Astrocyte (in vitro differentiated cells and primary cell): ENCODE measurements at regions not wholly inside any gene's neighbourhood (a gene's known extent, or its start where the extent isn't known, plus 50 kb on each side); places are given as distances from the start of the nearest gene placed in this dataset.

Source experiments
- CTCF ChIP-seq: IDR thresholded peaks from 2 replicates; pipeline ENCODE4 v1.5.1; 2011; ENCODE audit warnings: low read depth, mild to moderate bottlenecking, inconsistent platforms, low read length, moderate library complexity; ENCODE audit not compliant: insufficient read depth
- EZH2 ChIP-seq: IDR thresholded peaks from 2 replicates; pipeline ENCODE4 v1.6.1; 2012; ENCODE audit warnings: mild to moderate bottlenecking, low read length, inconsistent platforms; ENCODE audit not compliant: insufficient read depth

- no peak for TF ChIP-seq CTCF
- TF ChIP-seq EZH2, result no peak
Observed at GRCh38 chr20:7085467-7085866, 318.0 kb downstream of the BMP2 start.
